GM21786 (cell line): ENCODE measurements at regions not wholly inside any gene's neighbourhood (a gene's known extent, or its start where the extent isn't known, plus 50 kb on each side); places are given as distances from the start of the nearest gene placed in this dataset.
"Not testable (repeated sequence)": the region's sequence is repeated elsewhere in the genome, so short reads cannot be mapped to it uniquely, and the experiment has no call there.

Experiments used
- ATAC-seq: cut with Tn5 transposase; IDR thresholded peaks from one replicate; pipeline ENCODE4 v1.9.1; 2021; ENCODE audit not compliant: unreplicated experiment

DNA sequence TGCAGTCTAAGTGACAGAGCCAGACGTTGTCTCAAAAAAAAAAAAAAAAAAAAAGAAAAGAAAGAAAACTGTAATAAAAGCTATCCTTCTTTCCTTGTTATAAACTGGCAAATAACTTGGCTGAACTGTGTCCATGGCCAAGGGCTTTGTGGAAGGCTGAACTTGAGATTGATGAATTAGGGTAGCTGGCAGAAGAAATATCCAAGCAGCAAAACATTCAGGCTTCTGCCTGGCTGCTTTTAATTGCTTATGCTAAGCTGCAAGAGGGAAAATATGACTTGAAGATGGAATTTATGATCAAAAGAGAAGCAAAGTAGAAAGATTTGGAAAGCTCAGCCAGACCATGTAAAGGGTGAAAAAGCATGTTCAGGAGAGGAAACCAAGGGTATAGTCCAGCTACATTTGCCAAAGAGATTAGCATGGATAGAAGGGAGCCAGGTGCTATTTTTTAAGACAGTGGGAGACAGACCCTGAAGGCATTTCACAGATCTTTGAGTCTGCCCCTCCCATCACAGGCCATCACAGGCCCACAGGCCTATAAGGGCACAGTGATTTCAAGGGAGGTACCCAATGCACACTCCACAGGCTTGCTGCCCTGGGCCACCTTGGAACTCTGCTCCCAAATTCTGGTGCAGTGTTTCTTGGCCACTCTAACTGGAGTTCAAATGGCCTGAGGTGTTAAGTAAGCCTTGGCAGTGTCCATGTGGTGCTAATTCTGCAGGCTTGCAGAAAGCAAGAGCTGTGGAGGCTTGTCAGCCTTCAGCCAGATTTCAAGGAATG, 226.0 kb downstream of the AEBP2 start:
- ATAC-seq, result no peak

DNA sequence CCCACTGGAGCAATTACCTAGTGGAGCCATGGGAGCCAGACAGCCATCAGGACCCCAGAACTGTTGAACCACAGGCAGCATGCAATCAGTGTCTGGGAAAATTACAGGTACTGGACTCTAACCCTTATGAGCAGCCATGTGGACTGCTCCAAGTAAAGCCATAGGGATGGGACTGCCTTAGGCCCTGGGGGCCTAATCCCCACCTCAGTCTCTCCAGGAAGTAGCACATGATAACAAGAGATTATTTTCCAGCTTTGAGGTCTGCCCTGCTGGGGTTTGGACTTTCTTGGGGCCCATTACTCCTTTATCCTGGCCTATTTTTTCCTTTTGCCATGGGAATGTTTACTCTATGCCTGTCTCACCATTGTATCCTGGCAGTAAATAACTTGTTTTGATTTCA, 226.8 kb downstream of the AEBP2 start:
- ATAC-seq, result no peak

DNA sequence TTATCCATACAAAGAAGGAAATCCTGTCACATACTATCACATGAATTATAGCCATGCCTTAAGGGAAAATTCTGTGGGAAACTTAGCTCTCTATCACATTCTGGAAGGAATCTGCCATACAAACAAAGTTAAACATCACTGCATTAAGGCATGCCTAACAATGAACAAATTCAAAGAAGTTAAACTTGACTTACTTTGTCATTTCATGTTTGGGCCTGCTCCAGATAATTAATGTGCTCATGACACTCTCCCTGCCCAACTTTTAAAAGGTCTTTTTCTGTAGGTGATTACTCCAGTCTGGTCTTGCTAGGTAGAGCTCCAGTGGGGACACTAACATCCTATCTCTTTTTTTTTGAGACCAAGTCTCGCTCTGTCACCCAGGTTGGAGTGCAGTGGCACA, 230.5 kb downstream of the AEBP2 start:
- ATAC-seq, result no peak

DNA sequence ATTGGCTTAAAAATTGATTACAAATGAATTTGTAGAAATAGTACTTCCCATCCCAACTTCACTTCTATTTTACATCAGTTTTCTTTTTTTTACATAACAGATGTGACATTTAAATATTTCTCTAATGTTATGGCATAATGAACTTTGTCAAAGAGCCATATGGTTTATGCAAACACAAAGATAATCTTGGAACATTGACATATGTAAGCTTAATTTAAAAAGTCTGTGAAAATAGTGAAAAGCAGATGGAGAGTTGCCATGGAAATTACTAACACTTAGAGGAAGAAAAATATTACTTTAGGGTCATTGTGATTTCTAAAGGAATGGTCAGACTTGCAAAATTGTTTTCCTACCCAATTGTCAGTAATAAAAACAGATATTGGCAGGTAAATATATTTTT, 232.4 kb downstream of the AEBP2 start:
- no peak for ATAC-seq

DNA sequence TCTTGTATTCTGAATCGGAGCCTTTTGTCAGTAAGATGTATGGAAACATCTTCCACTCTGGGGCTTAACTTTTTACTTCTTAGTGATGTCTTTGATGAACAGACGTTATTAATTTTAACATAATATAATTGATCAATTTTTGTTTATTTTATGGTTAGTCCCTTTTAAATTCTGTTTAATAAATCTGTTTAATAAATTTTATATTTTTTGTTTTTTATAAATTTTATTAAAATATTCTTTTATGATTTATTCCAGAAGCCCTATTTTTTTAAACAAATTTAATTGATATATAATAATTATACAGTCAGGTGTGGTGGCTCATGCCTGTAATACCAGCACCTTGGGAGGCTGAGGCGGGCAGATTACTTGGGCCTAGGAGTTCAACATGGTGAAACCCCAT, 235.1 kb downstream of the AEBP2 start:
- no peak for ATAC-seq

DNA sequence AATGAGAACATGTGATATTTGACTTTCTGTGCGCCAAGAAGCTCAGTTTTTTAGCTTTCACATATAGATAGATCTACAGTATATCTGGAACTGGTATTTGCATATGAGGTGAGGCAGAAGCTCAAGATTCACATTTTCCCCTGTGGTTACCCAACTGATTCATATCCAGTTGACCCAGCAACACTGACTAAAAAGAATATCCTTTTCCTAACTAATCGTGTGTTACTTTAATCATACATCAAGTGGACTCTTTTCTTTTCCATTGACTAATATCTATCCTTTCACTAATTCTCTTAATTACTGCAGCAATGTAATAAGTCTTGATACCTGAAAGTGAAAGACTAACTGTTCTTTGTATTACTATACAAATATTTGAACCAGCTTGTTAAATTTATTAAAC, 236.1 kb downstream of the AEBP2 start:
- peak; percentile 72 for ATAC-seq

DNA sequence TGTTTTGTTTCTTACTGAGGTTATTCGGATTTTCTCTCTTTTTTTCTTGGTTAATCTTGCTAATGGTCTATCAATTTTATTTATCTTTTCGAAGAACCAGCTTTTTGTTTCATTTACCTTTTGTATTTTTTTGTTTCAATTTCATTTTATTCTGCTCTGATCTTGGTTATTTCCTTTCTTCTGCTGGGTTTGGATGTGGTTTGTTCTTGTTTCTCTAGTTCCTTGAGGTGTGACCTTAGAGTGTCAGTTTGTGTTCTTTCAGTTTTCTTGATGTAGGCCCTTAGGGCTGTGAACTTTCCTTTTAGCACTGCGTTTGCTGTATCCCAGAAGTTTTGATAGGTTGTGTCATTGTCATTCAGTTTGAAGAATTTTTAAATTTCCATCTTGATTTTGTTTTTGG, 239.2 kb downstream of the AEBP2 start:
- ATAC-seq, result not testable (repeated sequence)

DNA sequence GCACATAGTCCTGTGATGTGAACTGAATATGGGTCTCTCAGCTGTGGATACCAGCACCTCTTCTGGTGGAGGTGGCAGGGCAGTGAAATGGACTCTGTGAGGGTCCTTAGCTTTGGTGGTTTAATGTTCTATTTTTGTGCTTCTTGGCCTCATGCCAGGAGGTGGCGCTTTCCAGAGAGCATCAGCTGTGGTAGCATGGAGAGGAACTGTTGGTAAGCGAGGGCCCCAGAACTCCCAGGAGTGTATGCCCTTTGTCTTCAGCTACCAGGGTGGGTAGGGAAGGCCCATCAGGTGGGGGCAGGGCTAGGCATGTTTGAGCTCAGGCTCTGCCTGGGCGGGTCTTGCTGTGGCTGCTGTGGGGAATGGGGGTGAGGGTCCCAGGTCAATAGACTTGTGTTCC, 241.7 kb downstream of the AEBP2 start:
- ATAC-seq, result no peak

DNA sequence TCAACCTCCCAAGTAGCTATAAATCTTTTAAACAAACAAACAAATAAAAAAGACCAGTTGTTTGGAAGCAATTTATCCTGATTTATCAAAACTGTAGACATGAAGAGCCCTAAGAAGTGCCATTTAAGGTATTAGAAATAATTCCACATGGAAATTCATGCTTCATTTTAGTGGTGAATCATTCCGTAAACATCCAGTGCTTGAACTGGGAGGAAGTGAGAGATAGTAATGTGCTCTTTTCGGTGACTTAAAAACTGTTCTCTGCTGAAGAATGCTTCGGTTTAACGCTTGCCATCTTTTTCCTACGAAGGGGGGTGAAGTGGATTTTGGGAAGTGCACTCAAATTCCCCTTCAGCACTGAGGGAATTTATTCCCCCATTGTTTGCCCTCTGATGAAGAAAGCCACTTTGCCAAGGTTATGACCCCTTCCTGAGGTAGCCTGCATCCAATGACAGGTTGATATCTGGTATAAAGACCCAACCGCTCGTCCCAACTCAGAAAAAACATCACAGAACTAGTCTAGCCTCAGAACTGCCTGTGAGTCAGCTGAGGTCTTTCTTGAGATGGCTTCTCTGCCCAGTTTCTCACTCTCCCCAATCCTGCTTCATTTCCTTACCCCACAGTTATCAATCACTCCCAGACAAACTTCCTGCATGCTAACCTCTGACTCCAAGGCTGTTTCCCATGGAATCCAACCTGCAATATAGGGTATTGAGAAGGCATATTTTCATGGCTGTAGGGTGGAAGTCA, 244.1 kb downstream of the AEBP2 start:
- no peak for ATAC-seq

DNA sequence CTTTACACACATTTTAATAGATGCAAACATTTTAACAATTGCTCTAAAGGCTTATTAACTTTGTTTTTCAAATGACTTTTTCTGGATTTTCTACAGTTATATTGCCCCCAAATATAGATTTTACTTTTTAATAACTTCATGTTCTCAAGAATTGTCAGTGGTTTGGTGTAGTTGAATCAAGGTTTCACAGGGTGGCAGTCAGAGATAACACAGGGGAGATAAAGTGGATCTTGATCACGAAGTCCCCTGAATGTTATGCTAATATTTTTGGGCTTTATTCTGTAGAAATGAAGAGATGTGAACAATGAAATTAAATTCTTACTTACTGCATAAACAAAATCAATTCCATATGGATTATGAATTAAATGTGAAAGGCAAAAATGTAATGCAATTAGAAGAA, 248.1 kb downstream of the AEBP2 start:
- ATAC-seq, result no peak

DNA sequence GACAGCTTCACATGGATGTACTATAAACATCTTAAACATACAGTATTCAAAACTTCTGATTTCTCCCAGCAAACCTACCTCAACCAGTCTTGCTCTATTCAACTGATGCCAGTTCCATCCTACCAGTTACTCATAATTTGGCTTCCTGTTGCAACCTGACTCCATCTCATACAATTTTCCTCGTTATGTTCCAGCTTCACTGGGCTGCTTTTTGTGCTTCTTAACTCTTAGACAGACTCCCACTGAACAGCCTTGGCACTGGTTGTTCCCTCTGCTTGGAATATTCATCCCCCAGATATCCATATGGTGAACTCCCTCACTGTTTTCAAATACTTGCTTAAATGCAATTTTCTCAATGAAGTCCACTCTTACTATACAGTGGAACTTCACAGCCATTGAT, 249.2 kb downstream of the AEBP2 start:
- no peak for ATAC-seq

DNA sequence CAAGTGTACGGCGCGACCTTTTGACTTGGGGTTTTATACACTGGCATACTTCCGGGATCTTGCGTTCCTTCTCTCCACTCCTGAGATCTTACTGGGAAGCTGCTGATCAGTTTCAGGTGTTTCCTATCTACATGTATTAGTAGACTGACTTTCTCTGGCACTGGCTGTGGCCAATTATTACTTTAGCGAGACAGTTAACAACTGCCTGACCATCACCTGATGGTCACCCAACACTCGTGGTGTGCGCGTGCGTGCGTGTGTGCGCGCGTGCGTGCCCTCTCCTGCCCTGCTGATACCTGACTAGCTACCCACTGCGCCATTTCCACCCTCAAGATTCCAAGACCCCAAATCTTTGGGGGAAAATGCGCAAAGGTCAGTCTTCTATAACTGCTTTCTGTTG, 249.9 kb downstream of the AEBP2 start:
- ATAC-seq, result no peak

DNA sequence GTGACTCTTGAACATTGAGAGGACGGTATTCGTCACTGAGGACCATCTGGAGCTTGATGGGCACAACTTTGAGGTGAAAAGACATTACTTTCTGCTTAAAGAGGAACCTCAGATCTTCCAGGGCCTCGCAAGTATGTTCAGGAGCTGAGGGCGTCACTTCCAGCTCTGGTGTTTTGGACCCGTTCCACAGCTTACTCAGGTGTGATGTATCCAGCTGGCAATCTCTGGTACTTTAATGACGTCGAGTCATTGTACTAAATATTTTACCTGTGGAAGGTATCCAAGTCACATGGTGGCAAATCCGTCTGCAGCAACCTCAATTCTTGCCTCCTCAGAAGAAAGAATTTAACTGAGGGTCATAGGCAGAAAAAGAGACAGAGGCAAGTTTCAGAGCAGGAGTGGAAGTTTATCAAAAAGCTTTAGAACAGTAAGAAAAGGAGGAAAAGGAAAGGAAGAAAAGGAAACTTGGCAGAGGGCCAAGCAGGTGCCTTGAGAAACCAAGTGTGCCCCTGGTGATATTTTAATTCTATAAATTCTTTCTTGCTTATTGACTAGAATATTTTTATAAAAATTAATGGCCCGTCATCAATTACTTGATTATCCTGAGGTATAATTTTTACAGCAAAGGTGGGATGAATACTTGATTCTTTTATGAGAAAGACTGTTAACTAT, 250.6 kb downstream of the AEBP2 start:
- no peak for ATAC-seq

DNA sequence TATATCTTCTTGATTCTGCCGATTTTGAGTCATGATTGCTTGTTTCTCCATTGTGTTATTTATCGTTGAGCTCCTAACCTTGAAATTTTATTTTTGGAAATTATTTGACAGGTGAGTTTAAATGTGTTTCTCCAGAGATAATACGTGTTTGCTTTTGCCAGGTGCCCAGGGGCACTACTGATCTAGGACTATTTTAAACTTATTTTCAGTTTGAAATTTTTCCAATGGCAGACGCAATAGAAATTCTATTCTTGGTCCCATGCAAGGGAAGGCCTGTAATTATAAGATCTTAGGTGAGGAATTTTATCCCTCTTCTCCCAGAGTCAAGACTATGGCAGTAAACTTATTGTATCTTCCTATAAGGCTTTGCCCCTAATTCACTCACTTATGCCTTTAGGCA, 252.8 kb downstream of the AEBP2 start:
- no peak for ATAC-seq

DNA sequence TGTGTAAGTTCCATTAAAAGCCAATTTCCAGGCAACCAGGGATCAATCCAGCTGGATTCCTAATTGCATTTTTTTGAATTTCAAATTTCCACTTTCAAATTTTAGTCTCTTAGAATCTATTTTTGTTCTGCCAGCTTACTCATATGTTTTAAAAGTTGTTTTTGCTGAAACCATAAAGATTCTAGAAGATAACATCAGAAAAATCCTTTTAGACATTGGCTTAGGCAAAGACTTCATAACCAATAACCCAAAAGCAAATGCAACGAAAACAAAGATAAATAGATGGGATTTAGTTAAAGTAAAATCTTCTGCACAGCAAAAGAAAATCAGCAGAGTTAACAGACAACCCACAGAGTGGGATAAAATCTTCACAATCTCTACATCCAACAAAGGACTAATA, 253.3 kb downstream of the AEBP2 start:
- no peak for ATAC-seq

DNA sequence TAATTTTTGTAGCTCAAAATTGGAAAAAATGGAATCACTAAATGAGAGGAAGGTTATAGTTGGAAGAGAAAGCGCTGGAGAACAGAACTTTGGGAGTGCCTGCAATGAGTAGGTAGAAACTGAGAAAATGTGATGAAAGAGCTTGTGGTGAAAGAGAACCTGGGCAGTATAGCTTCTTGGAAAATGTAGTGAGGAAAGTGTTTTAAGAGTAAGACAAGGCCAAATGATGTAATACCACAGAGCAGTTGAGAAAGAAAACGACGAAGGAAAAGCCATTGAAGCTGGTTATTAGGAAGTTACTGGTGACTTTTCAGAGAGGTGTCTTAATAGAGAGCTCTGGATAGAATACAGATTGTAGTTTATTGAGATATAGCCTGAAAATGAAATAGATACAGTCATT, 255.3 kb downstream of the AEBP2 start:
- no peak for ATAC-seq

DNA sequence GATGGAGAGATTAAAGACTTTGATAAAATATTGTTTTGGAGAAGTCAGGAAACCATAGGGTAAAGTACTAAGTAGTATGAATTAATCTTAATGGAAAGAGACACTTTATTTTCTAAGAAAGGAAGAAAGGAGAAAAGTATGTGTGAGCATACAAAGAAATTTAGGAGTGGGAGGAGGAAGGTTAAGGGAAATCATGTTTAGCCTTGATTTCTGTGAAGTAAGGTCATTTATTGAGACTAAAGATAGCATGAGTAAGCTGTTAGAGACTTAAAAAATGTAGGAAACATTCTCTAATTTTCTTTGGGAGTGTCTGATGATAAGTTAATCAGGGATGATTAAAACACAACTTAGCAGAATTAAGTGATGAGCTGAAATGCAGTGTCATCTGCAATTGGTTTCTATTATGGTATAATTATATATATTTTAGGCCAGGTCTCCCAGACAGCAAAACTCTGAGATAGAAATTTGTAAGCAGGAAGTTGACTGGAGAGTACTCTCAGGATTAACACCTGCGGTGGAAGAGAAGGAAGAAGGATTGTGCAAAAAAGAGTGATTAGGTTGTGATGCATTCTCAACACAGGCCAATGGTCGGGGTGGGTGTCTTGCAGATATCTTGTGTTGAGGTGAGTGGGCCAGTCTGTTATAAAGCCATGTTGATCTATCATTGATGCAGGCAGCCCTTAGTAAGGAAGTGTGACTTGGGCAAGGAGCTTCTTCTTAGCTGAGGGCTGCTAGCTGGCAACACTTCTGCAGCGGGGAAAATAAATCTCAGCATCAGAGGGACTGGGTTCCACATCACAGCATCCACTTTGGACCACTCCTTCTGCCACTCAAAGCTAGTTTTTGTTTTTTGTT, 256.2 kb downstream of the AEBP2 start:
- ATAC-seq, result no peak

DNA sequence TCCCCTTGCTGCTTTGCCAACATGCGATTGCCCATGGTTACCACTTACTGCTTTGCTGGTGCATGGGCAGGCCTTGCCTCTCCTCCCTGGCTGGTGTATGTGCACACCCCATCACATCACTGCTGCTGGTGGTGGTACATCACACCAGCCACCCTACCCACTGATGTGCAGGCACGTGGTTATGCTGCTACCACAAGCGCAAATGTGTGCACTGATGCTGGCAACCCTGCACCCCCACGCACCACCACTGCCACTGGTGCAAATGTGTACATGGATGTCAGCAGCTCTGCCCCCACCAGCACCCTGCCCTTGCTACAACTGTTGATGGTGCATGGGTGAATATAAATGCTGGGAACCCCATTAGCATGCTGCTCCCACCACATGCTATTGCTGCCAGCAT, 261.7 kb downstream of the AEBP2 start:
- ATAC-seq, result no peak

DNA sequence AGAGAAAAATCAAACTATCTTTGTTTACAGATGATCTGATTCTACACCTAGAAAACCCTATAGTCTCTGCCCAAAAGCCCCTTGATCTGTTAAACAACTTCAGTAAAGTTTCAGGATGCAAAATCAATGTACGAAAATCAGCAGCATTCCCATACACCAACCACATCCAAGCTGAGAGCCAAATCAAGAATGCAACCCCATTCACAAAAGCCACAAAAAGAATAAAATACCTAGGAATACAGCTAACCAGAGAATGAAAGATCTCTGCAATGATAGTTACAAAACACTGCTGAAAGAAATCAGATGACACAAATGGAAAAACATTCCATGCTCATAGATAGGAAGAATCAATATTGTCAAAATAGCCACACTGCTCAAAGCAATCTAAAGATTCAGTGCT, 265.7 kb downstream of the AEBP2 start:
- no peak for ATAC-seq

DNA sequence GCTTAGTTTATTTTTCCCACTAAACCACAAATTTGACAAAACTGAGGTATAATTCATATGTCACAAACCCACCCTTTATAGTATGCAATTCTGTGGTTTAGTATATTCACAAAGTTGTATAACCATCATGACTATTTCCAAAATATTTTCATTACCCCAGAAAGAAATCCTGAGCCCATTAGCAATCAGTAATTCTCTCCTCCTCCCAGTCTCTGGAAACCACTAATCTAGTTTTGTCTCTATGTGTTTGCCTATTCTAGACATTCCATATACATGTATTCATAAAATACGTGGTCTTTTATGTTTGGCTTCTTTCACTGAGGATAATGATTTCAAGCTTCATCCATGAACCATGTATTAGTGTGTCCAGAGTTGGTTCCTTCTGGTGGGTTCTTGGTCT, 267.6 kb downstream of the AEBP2 start:
- no peak for ATAC-seq

DNA sequence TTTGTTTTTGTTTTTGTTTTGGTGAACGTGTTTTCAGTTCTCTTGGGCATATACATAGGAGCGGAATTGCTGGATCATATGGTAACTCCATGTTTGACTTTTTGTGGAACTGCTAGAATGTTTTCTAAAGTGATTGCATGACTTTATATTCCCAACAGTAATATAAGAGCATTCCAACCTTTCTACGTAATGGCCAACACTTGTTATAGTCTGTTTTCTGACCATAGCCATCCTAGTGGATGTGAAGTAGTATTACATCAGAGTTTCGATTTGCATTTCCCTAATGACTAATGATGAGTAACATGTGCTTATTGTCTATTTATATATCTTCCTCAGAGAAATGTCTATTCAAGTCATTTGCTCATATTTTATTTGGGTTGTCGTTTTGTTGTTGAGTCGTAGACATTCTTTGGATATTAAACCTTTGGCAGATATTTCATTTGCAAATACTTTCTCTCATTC, 268.7 kb downstream of the AEBP2 start:
- no peak for ATAC-seq
